Activated effector memory CD4-positive, alpha-beta T cell treated with anti-CD3 and anti-CD28 coated beads, Interleukin-2, amount 50 U/mL, for 16 hours (primary cell): ENCODE measurements at regions not wholly inside any gene's neighbourhood (a gene's known extent, or its start where the extent isn't known, plus 50 kb on each side); places are given as distances from the start of the nearest gene placed in this dataset.
"Not testable (repeated sequence)": the region's sequence is repeated elsewhere in the genome, so short reads cannot be mapped to it uniquely, and the experiment has no call there.

Experiments used
- DNase-seq: peaks from one replicate; pipeline ENCODE4 v3.0.0-alpha.2; 2020

- no peak for DNase-seq
Observed at GRCh38 chr1:65020774-65021173, 54.4 kb upstream of the JAK1 start.

DNA sequence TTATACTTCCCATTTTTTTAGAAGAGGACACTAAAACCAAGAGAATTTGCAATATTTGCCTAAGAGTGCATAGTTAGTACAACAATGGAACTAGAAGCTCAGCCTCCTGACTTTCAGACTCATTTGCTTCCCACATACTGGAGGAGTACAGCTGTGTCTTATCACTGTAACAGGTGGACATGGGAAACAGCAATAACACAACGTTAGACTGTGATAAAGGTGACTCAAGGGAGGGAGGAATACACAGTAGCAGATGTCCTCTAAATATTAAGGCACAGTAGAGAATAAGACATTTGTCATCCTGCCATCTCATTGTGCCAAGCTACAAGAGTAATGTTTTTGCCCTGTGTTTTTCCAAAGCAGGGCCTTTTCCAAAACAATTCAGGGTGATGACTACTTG, 55.4 kb upstream of the JAK1 start:
- DNase-seq: no peak

GRCh38 chr1:65022216-65022615, 55.9 kb upstream of the JAK1 start:
- no peak for DNase-seq

DNA sequence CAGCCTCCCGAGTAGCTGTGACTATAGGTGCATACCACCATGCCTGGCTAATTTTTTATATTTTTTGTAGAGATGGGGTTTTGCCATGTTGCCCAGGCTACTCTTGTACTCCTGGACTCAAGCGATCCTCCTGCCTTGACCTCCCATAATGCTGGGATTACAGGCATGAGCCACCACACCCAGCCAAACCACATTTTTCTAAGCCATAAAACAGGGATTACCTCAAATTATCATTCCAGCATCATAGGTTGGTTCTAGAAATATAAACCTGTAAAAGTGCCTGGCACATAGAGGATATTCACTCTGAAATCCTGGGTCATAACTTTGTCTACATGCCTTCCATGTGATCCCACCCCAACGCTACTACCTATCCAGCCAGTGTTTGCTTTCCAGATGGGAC, 59.4 kb upstream of the JAK1 start:
- DNase-seq: no peak

DNA sequence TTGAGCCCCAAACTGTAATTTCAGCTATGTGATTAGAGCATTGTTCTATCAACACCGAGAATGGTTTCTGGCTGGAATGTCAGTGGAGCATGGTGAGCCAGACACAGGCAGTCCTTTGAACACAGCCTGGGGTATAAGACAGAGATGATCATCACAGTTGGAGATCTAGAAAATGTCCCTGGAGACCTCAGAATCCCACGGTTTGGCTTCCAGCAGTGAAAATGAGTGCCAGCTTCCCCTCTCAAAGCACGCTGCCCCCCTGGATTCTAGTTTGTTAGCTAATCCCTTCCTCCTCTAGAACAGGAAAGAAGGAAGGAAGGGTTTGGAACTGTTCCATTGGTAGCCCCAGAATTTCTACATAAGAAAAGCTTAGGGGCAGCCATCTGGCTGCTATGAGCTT, 59.9 kb upstream of the JAK1 start:
- no peak for DNase-seq

- DNase-seq: no peak
Observed at GRCh38 chr1:65027666-65028358, 61.5 kb upstream of the JAK1 start.

DNA sequence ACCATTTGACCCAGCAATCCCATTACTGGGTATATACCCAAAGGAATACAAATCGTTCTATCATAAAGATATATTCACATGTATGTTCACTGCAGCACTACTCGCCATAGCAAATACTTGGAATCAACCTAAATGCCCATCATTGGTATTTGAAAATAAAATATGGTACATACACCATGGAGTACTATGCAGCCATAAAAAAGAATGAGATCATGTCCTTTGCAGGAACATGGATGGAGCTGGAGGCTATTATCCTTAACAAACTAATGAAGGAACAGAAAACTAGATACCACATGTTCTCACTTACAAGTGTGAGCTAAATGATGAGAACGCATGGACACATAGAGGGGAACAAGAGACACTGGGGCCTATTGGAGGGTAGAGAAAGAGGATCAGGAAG, 63.1 kb upstream of the JAK1 start:
- not testable (repeated sequence) for DNase-seq

DNA sequence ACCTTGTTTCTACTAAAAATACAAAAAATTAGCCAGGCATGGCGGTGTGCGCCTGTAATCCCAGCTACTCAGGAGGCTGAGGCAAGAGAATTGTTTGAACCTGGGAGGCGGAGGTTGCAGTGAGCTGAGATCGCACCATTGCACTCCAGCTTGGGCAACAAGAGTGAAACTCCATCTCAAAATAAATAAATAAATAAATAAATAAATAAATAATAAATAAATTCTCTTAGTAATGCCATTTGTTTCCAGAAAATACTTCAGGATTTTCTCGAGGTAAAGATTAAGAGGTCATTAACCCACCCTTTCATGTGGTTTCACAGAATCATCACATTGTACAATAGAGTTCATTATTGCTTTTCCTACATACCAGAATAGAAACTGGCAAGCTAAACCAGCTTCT, 68.5 kb upstream of the JAK1 start:
- DNase-seq: not testable (repeated sequence)

- no peak for DNase-seq
Observed at GRCh38 chr1:65036570-65037051, 70.3 kb upstream of the JAK1 start.

DNA sequence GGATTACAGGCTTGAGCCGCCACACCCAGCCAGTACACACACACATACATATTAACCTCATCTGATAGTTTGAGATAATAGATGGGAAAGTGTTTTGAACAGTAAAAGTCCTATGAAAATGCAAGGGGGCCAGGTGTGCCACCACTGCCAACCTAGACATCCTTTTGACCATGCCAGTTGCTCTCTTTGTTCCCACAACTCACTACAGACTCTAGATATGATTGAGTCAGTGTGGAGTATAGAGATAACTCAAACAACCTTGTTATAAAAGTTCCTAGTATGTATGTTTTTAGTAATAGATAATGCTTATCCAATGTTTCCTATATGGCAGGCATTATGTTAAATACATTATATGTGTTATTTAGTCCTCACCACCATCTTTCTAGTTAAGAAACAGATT, 72.7 kb upstream of the JAK1 start:
- DNase-seq: no peak

GRCh38 chr1:65039508-65039907, 73.2 kb upstream of the JAK1 start:
- DNase-seq: no peak

DNA sequence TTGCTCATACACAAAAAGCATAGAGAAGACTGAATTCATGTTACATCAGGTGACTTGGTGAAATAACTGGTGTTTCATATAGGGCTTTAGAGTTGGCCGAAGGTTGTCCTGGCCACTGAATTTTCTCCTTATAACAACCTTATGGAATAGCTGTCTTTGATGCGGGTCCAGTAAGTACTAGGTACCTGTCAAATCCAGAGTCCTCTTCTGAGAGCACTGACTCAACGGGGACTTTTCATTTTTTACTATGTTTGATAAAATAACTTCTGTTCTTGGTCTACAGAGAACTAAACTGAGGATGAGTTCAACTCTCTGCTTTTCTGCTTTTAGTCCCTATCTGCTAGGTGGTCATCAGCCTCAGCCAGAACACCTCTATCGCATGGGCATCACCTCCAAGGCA, 76.1 kb upstream of the JAK1 start:
- no peak for DNase-seq

- DNase-seq: no peak
Observed at GRCh38 chr1:65044411-65044810, 78.1 kb upstream of the JAK1 start.

GRCh38 chr1:65045022-65045817, 78.9 kb upstream of the JAK1 start:
- DNase-seq: no peak

- DNase-seq: no peak
Observed at GRCh38 chr1:65048335-65048734, 82.0 kb upstream of the JAK1 start.

- no peak for DNase-seq
Observed at GRCh38 chr1:65049941-65050713, 83.8 kb upstream of the JAK1 start.

DNA sequence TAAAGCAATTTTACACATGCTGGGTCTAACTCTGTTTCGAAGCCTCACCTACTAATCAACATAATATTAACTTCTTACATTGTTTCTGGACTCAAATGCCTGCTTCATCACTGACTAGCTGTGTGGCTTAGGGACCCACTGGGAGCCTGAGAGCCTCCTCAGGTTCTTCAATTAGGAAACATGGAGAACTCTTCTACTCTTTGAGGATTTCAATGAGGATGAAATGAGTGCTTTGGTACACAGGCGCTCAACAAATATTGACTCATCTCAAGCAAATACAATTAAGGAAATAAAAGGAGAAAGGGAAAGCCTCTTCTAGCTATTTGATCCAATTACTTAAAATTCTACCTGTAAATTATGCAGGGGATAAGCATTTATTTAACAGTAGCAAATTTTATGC, 84.4 kb upstream of the JAK1 start:
- DNase-seq: no peak

- DNase-seq: no peak
Observed at GRCh38 chr1:65054481-65054880, 88.1 kb upstream of the JAK1 start.

DNA sequence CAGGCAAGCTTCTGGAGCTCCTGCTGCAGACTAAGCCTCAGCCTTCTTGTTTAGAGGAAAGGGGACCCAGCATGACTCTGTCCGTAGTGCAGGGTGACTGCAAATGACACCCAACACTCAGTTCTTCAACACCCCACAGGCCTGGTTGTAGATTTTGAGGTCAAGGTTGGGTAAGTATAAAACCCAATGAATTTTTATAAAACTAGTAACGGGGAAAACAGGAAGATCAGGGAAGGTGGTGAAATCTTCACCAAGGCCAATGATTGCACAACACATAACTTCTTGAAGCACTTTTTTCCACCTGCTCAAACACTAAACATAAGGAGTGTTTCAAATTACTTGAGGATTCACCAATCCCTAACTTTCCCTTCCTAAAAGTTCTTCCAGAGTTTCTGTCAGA, 89.4 kb upstream of the JAK1 start:
- DNase-seq: no peak

DNA sequence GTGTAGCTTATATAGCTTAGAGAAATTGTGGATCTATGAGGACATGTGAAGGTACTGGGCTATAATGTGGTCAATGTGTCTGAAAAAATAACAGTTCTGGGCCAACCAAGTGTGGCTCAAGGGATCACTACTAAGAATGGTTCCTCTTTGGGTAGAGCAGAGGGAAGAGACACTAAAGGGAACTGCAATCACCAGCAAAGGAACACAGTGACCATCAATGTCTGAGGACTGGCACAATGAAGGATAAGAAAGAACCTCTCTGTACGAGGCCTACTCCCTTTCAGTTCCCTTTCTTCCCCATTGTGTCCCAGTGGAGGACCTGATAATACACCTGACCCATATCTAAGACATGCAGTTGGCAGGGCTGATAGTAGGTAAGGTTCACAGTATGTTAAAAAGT, 89.9 kb upstream of the JAK1 start:
- DNase-seq: no peak

DNA sequence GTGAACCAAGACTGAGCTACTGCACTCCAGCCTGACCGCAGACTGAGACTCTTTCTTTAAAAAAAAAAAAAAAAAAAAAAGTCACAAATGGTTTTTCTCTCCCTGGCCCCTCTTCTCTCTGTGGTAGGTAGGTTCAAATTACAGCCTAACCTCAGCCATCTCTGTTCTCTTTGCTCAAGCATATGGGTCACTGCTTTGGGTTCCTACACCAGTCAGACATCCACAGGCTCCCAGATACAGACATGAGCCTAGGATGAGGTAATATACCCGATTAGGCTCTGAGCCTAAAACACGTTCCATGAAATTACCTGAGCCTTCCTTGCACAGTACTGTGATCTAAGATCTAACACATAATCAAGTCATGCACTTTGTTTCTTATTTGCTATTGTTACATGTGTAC, 90.5 kb upstream of the JAK1 start:
- no peak for DNase-seq

DNA sequence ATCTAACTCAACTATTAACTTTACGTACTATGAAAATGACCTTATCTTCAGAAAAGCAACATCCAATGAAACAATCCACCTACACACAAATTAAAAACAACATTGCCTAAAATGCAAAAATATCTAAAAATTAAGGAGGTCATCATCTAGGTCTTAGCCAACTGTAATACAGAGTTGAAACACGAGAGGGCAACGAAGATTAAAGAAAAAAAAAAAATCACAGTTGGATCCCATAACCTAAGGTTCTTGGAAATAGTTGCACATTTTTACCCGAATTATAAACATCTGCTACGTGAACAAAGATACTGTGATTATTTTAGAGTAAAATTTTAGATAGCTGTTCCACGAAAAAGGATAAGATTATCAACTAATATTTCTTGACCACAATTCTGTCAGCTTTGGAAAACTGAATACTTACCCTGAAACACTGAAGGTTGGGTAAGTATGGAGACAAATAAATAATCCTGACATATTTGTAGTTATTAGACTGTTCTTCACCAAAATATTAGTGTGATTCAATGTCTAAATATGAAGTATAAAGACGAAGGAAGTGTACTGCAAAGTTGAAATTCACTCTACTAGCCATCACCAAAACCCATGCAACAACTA, 88.0 kb upstream of the AK4 start:
- DNase-seq: no peak

GRCh38 chr1:65062339-65062738, 85.7 kb upstream of the AK4 start:
- no peak for DNase-seq
